Stimulated activated CD8-positive, alpha-beta memory T cell treated with anti-CD3 and anti-CD28 coated beads, Interleukin-4, amount 100 ng/mL, for 24 hours (primary cell): ENCODE measurements at regions not wholly inside any gene's neighbourhood (a gene's known extent, or its start where the extent isn't known, plus 50 kb on each side); places are given as distances from the start of the nearest gene placed in this dataset.

Source experiments
- DNase-seq: peaks from one replicate; pipeline ENCODE4 v3.0.0-alpha.2; 2020; ENCODE audit warnings: low read depth

GRCh38 chr12:4106621-4107020 lies 166.9 kb upstream of the CCND2 start:
- DNase-seq, result no peak

GRCh38 chr12:4104722-4105244 lies 168.8 kb upstream of the CCND2 start:
- DNase-seq, result no peak

- no peak for DNase-seq
Observed at GRCh38 chr12:4099276-4099675, 174.3 kb upstream of the CCND2 start.

GRCh38 chr12:4091016-4091743 lies 182.4 kb upstream of the CCND2 start:
- DNase-seq, result no peak

- no peak for DNase-seq
Observed at GRCh38 chr12:4089956-4090355, 183.6 kb upstream of the CCND2 start.

- no peak for DNase-seq
Observed at GRCh38 chr12:4089121-4089606, 184.4 kb upstream of the CCND2 start.

- DNase-seq, result no peak
Observed at GRCh38 chr12:4088451-4088850, 185.1 kb upstream of the CCND2 start.

- no peak for DNase-seq
Observed at GRCh38 chr12:4086481-4086880, 187.1 kb upstream of the CCND2 start.

- DNase-seq, result no peak
Observed at GRCh38 chr12:4084573-4084972, 189.0 kb upstream of the CCND2 start.

GRCh38 chr12:4082809-4083403 lies 190.7 kb upstream of the CCND2 start:
- no peak for DNase-seq

GRCh38 chr12:4080213-4080612 lies 193.3 kb upstream of the CCND2 start:
- DNase-seq, result no peak

- DNase-seq, result no peak
Observed at GRCh38 chr12:4074129-4074528, 199.4 kb upstream of the CCND2 start.

GRCh38 chr12:4069670-4070010 lies 196.4 kb upstream of the PARP11 start:
- DNase-seq, result no peak

GRCh38 chr12:4068981-4069669 lies 195.9 kb upstream of the PARP11 start:
- DNase-seq, result no peak

GRCh38 chr12:4064008-4064407 lies 190.8 kb upstream of the PARP11 start:
- DNase-seq, result no peak

- no peak for DNase-seq
Observed at GRCh38 chr12:4059898-4060568, 186.8 kb upstream of the PARP11 start.

GRCh38 chr12:4056910-4057845 lies 184.0 kb upstream of the PARP11 start:
- DNase-seq, result no peak

- DNase-seq, result no peak
Observed at GRCh38 chr12:4054630-4055029, 181.4 kb upstream of the PARP11 start.

GRCh38 chr12:4052691-4053090 lies 179.5 kb upstream of the PARP11 start:
- DNase-seq, result no peak

GRCh38 chr12:4051596-4051995 lies 178.4 kb upstream of the PARP11 start:
- DNase-seq, result no peak

GRCh38 chr12:4050340-4050739 lies 177.1 kb upstream of the PARP11 start:
- DNase-seq, result no peak
